ENCODE measurements at regions not wholly inside any gene's neighbourhood (a gene's known extent, or its start where the extent isn't known, plus 50 kb on each side); places are given as distances from the start of the nearest gene placed in this dataset.

GRCh38 chr3:27990324-27990723, 251.1 kb upstream of the CMC1 start:
- TF ChIP-seq CTCF (conservative IDR thresholded peaks at IDR 0.05), result no peak
- TF ChIP-seq EZH2 (IDR thresholded peaks at IDR 0.05; ENCODE audit: low read depth), result no peak
